HG03064 (cell line): ENCODE measurements at regions not wholly inside any gene's neighbourhood (a gene's known extent, or its start where the extent isn't known, plus 50 kb on each side); places are given as distances from the start of the nearest gene placed in this dataset.

ENCODE experiments used
- ATAC-seq: cut with Tn5 transposase; IDR thresholded peaks from one replicate; pipeline ENCODE4 v1.9.1; 2021; ENCODE audit warnings: low read depth; ENCODE audit not compliant: unreplicated experiment

DNA sequence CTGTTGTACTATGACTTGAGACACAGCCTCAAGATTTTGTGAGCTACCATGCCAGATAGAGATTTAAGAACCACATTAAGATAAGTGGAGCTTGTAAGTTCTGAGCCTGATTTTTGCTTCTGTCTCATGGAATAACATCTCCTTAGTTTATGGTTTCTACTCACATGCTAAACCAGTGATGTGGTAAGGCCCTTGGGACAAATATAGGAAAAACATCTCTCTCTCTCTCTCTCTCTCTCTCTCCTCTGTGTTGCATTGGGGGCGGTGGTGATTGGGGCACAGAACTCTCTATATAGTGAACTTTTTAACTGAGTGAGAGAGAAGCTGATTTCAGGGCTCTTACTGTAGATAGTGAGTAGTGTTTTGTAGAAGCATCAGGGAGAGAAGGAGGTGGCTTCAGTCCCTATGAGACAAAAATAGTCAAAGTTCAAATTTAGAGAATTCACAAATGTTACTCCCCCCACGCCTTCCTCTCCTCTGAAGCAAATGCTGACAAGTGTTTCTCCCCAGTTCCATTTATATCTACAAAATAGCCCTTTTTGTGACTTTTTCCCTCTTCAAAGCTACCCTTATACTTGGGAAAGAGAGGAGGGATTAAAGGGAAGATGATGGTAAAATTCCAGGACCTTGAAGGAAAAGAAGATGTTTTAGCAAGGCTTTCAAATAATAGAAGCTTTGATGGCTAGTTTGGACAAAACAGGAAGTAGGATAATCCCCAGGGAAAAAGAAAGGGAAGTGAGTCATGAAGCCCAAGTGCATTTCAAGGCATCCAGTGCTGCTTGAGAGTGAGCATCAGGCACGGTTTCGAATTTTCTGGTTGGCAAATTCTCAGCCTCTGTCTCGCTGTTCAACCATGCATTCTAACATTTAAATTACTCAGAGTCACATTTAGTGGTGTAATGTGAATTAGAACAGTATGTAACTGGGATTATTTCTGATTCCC lies 134.3 kb upstream of the AP1S2 start:
- no peak for ATAC-seq

DNA sequence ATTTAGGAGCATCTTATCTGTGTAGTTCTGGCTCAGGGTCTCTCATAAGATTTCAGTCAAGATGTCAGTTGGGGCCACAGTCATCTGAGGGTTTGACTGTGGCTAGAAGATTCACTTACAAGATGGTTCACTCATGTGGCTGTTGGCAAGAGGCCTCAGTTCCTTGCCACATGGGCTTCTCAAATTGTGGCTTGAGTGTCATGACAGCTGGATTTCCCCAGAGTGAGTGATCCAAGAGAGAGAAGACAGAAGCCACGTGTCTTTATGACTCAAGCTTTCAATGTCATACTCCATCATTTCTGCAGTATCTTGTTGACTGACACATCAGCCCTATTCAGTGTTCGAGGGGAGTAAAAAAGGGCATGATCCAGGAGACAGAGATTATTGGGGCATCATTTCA lies 131.3 kb upstream of the AP1S2 start:
- ATAC-seq, result no peak

DNA sequence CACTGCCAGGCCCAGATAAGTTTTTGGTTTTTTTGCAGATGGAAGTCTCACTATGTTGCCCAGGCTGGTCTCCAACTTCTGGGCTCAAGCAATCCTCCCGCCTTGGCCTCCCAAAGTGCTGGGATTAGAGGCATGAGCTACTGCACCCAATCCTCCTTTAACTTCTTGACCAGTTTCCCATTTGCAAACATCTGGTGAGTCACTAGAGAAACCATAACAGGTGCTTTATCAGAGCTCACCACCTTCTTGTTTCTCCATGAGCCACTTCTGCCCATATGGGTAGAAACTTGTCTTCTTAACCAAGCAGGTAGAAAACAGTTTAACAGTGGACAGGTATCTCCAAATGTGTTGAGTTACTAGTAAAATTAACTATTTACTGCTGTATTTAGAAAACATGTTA lies 128.4 kb upstream of the AP1S2 start:
- no peak for ATAC-seq

DNA sequence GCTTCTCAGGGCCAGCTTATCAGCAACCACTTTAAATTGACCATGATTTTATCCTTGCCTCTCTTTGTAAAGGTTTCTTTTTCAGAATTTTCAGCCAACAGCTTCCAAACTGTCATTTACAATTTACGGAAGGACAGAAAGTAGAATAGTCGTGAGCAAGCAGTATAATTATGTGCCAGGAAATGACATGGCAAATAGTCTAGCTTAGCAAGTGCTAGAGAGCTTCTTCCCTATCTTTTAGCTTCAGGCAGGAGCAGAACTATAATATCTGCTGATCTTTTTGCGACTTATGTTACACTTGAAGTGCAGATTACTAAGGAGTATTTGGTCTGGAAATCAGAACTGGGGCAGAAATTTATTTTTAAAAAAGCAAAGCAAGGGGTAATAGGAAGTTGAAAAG lies 123.0 kb upstream of the AP1S2 start:
- no peak for ATAC-seq

DNA sequence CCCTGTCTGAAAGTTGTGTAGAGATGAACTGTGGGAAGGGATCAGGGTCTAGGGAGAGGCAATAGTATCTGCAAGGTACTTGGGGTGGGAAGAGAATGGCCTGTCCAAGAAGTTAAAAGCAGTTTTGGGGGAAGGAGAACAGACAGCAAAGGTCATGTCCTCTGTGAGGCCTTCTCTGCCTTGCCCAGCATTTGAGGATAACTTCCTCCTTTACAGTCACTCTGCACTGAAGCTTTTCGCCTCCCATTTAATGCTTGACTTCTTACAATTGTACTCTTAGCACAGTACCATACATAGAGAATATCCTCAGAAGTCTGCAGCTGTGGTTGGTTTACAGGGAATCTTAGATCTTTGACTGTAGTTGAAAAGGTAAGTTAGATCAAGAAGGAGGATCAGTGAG lies 121.8 kb upstream of the AP1S2 start:
- ATAC-seq, result no peak

DNA sequence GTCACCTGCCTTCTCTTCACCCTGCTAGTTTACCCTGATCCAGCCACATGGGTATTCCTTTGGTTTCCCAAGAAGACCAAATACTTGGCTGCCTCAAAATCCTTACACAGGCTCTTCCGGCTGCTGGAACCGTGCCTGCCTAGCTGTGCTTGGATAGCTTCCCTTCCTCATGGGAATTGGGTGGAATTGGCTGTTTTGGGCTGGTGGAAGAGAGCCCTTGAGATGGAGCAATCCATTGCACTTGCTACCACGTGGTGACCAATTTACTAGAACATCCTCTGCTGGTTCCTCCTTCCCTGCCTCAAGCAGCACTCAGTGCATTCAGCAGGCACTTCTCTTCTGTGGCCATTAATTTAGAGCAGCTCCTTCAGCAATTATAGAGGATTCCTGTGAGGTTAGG lies 119.3 kb upstream of the AP1S2 start:
- ATAC-seq, result no peak

DNA sequence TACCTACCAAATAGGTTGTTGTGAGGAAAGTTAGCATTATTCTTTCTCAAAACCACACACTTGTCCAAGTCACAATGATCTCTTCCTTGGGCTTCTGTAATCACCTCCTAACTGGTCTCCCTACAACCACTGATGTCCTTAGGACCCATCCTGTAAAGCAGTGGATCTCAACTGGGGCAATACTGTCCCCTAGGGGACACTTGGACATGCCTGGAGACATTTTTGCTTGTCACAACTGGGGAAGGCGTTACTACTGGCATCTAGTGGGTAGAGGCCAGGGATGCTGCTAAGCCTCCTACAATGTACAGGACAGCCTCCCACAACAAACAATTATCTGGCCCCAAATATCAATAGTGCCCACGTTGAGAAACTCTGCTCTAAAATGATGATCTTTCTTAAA lies 118.7 kb upstream of the AP1S2 start:
- ATAC-seq, result peak; percentile 55

DNA sequence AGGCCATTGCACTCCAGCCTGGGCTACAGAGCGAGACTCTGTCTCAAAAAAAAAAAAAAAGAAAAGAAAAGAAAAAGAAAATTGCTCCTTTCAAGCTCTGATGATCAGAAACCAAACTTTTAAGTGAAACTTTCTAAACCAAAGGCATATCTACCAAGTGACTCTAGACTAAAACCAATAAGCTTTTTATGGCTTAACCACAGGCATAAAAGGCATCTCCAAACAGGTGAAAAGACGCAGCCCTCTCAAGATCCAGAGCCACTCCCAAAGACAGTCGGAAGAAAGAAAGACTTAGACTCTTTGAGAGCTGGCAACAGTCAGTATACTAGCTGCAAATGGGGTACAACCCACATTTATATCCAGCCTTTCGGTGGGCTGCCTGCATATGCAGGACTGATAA lies 117.1 kb upstream of the AP1S2 start:
- ATAC-seq, result no peak

DNA sequence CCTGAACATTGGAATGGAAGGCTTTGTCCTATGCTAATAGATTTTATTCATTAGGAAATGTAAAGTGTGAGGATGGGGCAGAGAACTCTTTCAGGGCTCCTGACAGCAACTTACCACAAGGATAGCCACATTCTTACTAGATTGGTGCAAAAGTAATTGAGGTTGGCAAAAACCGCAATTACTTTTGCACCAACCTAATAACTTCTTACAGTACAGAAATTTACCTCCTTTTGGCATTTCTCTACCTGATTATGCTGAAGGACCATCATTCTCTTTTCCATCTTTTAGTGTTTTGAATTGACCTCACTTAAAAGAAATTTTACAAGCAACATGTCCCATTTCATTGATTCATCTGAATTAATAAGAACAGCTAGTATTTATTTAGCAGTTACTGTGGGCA lies 109.2 kb upstream of the AP1S2 start:
- ATAC-seq, result no peak

DNA sequence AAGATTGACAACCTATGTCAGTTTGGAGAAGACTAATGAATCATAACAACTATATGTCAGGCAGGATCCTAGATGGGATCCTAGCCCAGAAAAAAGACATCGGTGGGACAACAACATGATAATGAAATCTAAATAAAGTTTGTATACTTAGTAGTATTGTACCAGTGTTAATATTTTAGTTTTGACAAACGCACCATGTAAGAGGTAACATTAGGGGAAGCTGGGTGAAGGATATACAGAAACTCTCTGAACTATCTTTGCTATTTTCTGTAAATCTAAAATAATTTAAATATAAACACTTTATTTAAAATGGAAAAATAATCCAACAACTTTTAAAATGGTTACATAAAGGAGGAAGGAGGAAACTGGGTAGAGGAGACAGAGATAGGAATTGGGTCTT lies 105.6 kb upstream of the AP1S2 start:
- ATAC-seq, result no peak

DNA sequence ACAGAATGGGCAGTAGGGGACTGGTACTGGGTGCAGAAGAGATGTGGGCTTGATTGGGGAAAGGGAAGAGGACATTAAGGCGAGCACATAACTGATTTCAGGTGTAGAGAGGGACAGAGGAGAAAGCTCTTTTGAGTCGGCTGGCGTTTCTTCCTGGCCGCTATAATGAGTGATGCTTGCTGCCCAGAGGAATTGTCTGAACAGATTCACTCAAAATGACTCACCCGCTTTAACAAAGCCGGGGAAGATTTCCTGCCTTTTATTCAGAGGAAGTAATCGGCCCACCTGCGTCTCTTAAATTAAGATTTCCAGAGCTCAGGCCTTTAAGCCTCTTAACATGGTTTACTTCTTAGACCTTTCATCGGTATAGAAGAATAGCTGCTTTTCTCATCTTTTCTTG lies 102.1 kb upstream of the AP1S2 start:
- ATAC-seq, result no peak

DNA sequence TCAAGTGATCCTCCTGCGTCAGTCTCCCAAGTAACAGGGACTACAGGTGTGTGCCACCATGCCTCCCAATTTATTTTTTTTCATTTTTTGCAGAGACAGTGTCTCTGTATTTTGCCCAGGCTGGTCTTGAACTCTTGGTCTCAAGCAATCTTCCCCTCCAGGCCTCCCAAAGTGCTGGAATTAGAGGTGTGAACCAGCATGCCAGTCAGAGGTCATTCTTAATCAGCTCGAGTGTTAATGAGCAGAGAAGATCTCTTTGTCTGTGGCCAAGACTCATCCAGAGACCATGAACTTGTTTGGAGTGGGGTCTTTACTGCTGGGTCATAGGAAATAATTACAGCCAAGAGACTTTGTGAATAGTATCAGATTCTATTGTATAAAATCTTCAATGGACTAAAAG lies 99.2 kb upstream of the AP1S2 start:
- no peak for ATAC-seq

DNA sequence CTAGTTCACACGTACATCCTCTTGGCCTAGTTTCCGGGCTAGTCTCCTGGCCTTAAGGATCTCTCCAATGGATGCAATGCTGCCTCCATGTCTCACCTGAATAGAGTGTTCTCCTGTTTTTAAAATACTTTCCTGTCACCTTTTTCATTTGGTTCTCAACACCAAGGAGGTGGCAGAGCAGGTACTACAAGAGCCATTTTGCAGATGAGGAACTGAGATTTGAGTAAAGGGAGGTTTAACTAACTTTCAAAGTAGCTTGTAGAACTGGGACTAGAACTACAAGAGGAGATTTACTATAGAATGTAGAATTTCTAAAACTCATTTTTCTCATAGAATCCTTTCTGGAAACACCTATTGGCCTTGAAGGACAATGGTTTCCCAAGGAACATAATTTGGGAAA lies 97.6 kb upstream of the AP1S2 start:
- ATAC-seq, result no peak

DNA sequence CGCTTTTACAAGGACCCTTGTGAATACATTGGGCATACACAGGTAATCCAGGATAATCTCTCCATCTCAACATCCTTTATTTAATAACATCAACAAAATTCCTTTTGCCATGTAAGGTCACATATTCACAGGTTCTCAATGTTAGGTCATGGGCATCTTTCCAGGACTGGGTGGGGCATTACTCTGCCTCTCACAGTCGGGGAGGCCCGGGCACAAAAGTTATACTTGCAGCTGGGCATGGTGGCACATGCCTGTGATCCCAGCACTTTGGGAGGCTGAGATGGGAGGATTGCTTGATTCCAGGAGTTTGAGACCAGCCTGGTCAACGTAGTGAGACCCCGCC lies 93.7 kb upstream of the AP1S2 start:
- ATAC-seq, result no peak

DNA sequence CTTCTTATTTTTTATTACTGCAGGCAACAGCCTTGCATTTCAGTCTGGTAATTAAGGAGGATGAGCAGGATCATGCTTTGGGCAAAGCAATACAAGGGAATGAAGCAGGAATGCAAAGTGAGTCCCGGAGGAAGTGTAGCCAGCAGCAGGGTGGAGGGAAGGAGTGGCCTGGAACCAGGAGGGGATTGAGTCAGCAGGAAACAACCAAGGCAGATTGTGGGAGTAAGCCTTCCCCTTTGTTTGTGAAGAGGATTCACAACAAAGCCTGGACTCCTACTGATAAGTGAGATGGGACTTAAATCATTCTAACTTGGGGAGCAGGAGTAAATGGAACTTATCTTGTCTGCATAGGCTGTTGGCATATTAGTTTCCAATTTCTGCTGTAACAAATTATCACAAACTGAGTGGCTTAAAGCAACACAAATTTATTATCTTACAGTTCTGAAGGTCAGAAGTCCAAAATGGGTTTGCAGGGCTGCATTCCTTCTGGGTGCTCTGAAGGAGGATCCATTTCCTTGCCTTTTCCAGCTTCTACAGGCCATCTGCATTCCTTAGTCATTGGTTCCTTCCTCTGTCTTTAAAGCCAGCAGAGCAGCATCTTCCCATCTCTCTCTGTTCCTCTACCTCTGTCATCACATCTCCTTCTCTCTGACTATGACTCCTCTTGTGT lies 93.2 kb upstream of the AP1S2 start:
- no peak for ATAC-seq

DNA sequence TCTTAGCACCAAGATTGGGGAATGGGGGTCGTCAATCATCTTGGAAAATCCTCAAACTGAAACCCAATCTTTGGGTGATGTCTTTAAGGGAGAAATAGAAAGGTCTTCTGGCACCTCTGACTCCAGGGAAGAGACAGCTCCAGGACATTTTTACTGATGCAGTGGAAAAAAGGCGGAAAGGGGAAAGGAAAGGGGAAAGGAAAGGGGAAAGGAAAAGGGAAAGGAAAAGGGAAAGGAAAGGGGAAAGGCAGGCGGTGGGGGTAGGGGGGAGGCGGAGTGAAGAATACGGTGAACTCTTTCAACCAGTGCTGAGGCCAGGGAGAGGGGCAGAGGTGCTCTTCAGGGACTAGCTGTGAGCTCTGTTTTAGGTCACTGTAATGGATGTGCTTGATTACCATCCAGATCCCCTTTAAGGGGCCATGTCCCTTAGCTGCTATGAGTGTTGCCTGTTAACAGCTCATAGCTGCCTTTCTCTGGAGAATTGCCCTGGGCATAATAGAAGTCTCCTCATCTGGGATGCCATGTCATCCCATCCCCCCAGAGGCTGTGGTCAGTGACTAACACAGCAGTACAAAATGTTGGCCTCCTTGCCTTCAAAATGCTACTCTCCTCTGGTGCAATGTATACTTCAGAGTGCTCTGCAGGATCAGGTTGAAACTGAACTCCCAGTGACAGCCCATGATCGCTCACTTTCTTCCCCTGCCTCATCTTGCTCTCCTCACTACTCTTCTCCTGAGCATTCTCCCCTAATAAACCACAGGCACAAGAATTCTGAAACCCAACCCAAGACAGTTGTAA lies 92.4 kb upstream of the AP1S2 start:
- no peak for ATAC-seq

DNA sequence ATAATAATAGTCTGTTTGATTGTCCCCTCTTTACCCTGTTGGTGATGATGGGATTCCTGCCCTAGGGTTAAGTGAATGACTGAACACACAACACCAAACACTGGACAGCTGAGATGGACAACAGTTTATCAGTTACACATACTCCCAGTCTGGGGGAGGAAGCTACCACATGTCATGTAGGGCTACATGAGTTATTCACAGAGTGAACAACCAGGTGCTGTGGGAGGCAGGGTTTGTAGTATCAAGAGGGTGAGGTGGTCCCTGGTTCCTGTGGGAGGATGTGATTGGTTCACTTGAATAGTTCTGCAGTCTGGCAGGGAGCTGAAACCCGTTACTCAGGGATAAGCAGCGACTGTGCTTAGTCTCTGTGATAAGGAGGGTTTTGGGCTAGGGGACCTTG lies 88.8 kb upstream of the AP1S2 start:
- no peak for ATAC-seq

DNA sequence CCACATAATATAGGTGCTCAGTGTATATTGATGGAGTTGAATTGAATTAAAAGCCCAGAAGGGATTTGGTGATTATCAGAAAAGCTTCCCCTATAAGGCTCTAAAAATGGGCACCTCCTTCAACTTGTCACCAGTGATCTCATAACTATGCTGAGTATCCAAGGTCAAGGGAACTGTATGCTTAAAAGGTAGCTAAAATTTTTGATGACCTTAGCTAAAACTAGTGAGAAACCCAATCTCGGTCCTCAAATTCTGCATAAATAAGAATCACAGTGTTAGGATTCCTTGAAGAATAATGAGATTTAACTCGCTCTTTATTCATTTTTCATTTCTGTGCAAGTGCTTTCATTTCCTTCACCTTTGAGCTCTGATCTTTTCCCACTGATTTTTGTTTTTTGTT lies 87.7 kb upstream of the AP1S2 start:
- no peak for ATAC-seq

DNA sequence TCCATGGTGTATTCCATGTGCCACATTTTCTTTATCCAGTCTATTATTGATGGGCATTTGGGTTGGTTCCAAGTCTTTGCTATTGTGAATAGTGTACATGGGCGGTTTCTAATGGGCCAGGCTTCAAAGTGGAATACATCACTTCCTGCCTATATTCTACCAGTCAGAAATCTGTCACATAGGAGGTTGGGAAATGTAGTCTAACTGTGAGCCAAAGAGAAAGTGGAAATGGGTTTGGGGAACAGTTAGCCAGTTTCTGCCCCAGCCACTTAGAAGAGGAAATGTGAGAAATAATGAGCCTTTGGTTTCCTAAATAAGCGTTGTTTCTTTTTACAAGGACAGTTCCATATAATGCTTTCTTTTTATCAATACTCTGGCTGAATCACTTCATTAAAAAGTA lies 85.1 kb upstream of the AP1S2 start:
- ATAC-seq, result no peak

DNA sequence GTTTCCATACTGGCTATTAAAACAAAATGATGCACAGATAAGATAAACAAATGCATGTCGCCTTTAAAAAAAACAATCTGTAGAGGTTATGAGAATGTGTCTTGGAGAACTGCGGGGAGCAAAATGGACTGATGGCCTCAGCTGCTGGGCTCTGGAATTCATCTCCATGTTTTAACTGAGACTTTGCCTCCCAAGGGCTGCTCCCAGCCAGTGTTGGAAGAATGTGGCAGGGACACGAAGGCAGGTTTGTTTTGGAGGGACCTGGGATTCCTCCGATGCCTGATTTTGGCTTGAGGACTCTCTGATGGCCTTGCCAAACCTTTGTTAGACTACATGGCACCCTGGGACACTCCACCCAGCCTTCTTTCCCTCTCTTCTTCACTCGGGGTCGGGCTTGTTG lies 83.5 kb upstream of the AP1S2 start:
- ATAC-seq, result no peak

DNA sequence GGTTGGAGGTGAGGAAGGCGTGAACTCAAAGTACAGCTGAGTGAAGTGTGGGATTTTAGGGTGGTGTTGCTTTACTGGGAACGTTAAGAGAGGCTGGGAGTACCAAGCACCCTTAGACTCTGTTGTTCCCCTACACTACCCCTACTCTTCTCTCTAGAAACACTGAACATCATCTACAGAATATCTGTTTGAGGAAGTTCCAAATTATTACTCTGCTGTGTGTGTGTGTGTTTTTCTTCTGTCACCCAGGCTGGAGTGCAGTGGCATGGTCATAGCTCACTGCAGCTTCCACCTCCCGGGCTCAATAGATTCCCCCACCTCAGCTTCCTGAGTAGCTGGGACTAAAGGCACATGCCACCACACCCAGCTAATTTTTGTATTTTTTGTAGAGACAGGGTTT lies 76.7 kb upstream of the AP1S2 start:
- ATAC-seq, result no peak

DNA sequence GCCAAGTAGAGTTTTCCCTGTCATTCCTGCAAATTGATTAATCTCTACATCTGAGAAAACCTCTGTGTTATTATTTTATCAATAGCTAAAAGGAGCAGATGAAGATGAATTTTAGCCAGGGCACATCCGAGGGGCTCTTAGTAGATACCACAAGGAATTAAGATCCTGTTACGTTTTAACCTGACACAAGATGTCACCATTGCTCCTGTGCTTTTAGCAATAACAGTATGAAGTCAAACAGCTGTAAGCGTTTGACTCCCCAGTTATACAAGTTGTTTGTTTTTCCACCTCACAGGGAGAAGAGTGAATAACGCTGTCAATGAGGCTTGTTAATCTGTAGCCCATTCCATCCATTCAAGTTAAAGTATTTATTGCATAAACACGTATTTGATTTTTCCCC lies 76.0 kb upstream of the AP1S2 start:
- ATAC-seq, result no peak
